Keratinocyte (primary cell): ENCODE measurements at regions not wholly inside any gene's neighbourhood (a gene's known extent, or its start where the extent isn't known, plus 50 kb on each side); places are given as distances from the start of the nearest gene placed in this dataset.
"Not testable (repeated sequence)": the region's sequence is repeated elsewhere in the genome, so short reads cannot be mapped to it uniquely, and the experiment has no call there.

Source experiments
- DNase-seq: peaks from one replicate; pipeline ENCODE4 v3.0.0-alpha.2; 2011; ENCODE audit warnings: low read depth, missing footprints, low spot score
- FAIRE-seq: peaks from 2 replicates; lab custom pipeline; 2011; peaks lifted over from hg19 to GRCh38; lab: Jason Lieb, UNC
- H2AFZ ChIP-seq: 2 replicates; pipeline ENCODE4 v1.6.0; 2012; ENCODE audit warnings: low read length, control low read depth, inconsistent platforms; ENCODE audit not compliant: control insufficient read depth
- H3K27ac ChIP-seq: 2 replicates; pipeline ENCODE4 v1.5.1; 2011; ENCODE audit warnings: low read length; ENCODE audit not compliant: control insufficient read depth, insufficient read depth
- H3K27me3 ChIP-seq: 3 replicates; pipeline ENCODE4 v1.6.0; 2011; ENCODE audit warnings: low read length; ENCODE audit not compliant: control insufficient read depth, insufficient read depth; ENCODE audit errors: extremely low read depth
- H3K36me3 ChIP-seq, 2 experiments: 2 replicates in 1 of 2; 3 replicates in 1 of 2; pipeline ENCODE4 v1.5.1; 2011; ENCODE audit warnings: low read length in 2 of 2, mild to moderate bottlenecking in 1 of 2; ENCODE audit not compliant: control insufficient read depth in 2 of 2, insufficient read depth in 2 of 2; ENCODE audit errors: extremely low read depth in 1 of 2
- H3K4me1 ChIP-seq: 3 replicates; pipeline ENCODE4 v1.5.1; 2011; ENCODE audit warnings: low read length; ENCODE audit not compliant: control insufficient read depth, insufficient read depth; ENCODE audit errors: extremely low read depth
- H3K4me2 ChIP-seq: 3 replicates; pipeline ENCODE4 v1.6.0; 2011; ENCODE audit warnings: low read depth, low read length; ENCODE audit not compliant: control insufficient read depth, insufficient read depth; ENCODE audit errors: extremely low read depth
- H3K4me3 ChIP-seq, 3 experiments: fragments of 200-600 bp in 1 of 3; sonication (generic) in 1 of 3; 2 replicates in 2 of 3; 3 replicates in 1 of 3; pipeline ENCODE4 v1.5.1; 2011 to 2016; ENCODE audit warnings: low read length in 3 of 3, mild to moderate bottlenecking in 3 of 3, control low read depth in 2 of 3, inconsistent platforms in 1 of 3, low read depth in 1 of 3, mixed read lengths in 1 of 3, mixed run types in 1 of 3, moderate library complexity in 1 of 3; ENCODE audit not compliant: control insufficient read depth in 2 of 3, insufficient read depth in 2 of 3; ENCODE audit errors: extremely low read depth in 1 of 3
- H3K79me2 ChIP-seq: 2 replicates; pipeline ENCODE4 v1.6.0; 2012; ENCODE audit warnings: low read length; ENCODE audit not compliant: control insufficient read depth, insufficient read depth
- H3K9ac ChIP-seq: 3 replicates; pipeline ENCODE4 v1.6.0; 2011; ENCODE audit warnings: low read length; ENCODE audit not compliant: control insufficient read depth, insufficient read depth; ENCODE audit errors: extremely low read depth
- H3K9me1 ChIP-seq: 3 replicates; pipeline ENCODE4 v1.6.0; 2011; ENCODE audit warnings: low read length; ENCODE audit not compliant: control insufficient read depth, insufficient read depth; ENCODE audit errors: extremely low read depth
- H3K9me3 ChIP-seq: 2 replicates; pipeline ENCODE4 v1.5.1; 2012; ENCODE audit warnings: low read depth, low read length; ENCODE audit not compliant: control insufficient read depth
- H4K20me1 ChIP-seq: 3 replicates; pipeline ENCODE4 v1.6.0; 2011; ENCODE audit warnings: low read length; ENCODE audit not compliant: control insufficient read depth, insufficient read depth; ENCODE audit errors: extremely low read depth
- EZH2 ChIP-seq: IDR thresholded peaks from one replicate; pipeline ENCODE4 v1.6.1; 2012; ENCODE audit warnings: inconsistent platforms, mild to moderate bottlenecking, low read length, moderate library complexity
- dilution Hi-C: fragments of 300-500 bp; cut with MboI; formaldehyde crosslinking; loops from one replicate; pipeline ENCODE4 v1.7.0; 2020; ENCODE audit warnings: low sequenced_read_pairs; ENCODE audit not compliant: extremely low pct_ligation_motif_present
- TF ChIP-seq, protein P1 (sequence below), 3 experiments: IDR thresholded peaks in 1 of 3; conservative IDR thresholded peaks in 1 of 3; optimal IDR thresholded peaks in 1 of 3; 2 replicates in 2 of 3; 3 replicates in 1 of 3; pipeline versions ENCODE3 to v1.5.1; 2011; ENCODE audit warnings: low read length in 3 of 3, mild to moderate bottlenecking in 3 of 3, moderate library complexity in 2 of 3, control low read depth in 1 of 3, inconsistent platforms in 1 of 3; ENCODE audit not compliant: insufficient read depth in 2 of 3; ENCODE audit errors: extremely low read depth in 1 of 3

DNA sequence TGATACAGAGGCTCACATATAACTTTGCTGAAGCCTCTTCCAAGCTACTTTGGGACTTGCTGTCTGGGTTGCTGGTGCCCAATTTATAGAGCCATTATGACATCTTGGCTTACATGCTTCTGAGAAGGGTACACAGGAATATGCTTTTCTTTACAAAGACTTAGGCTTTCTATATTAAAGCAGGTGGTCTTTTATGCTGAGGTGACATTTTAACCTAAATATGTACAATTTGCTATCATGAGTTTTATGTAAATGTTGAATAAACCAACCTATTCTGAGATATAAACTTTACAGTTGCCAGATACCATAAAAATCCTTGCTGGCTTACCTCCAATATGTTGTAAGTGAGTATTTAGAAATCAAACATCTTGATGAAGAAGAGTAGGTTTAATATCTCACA is 509.2 kb upstream of the CHD1 start:
- H3K27ac ChIP-seq = no peak overlapping the region
- dilution Hi-C loops = no loop called here
- no peaks in the 10 kb centered on the region for H3K4me1 ChIP-seq
- no peaks in the 10 kb centered on the region for H3K9me1 ChIP-seq
- no peaks in the 10 kb centered on the region for H3K79me2 ChIP-seq
- H4K20me1 ChIP-seq = no peaks in the 10 kb centered on the region
- H3K27me3 ChIP-seq = no peaks in the 10 kb centered on the region
- no peak for TF ChIP-seq EZH2
- TF ChIP-seq, protein P1, sequence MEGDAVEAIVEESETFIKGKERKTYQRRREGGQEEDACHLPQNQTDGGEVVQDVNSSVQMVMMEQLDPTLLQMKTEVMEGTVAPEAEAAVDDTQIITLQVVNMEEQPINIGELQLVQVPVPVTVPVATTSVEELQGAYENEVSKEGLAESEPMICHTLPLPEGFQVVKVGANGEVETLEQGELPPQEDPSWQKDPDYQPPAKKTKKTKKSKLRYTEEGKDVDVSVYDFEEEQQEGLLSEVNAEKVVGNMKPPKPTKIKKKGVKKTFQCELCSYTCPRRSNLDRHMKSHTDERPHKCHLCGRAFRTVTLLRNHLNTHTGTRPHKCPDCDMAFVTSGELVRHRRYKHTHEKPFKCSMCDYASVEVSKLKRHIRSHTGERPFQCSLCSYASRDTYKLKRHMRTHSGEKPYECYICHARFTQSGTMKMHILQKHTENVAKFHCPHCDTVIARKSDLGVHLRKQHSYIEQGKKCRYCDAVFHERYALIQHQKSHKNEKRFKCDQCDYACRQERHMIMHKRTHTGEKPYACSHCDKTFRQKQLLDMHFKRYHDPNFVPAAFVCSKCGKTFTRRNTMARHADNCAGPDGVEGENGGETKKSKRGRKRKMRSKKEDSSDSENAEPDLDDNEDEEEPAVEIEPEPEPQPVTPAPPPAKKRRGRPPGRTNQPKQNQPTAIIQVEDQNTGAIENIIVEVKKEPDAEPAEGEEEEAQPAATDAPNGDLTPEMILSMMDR (optimal IDR thresholded peaks at IDR 0.05 in 1 of 3, IDR thresholded peaks at IDR 0.05 in 1 of 3, conservative IDR thresholded peaks at IDR 0.05 in 1 of 3; ENCODE audit: extremely low read depth in 1 of 3, insufficient read depth in 2 of 3, low read length in 3 of 3) = no peak
- no peaks in the 10 kb centered on the region for H3K36me3 ChIP-seq
- no peaks in the 10 kb centered on the region for H3K9me3 ChIP-seq
- H3K4me3 ChIP-seq = no peak overlapping the region
- H3K4me2 ChIP-seq = no peak overlapping the region
- no peak overlapping the region for H2AFZ ChIP-seq
- no peak for DNase-seq
- no peak for FAIRE-seq
- no peak overlapping the region for H3K9ac ChIP-seq

DNA sequence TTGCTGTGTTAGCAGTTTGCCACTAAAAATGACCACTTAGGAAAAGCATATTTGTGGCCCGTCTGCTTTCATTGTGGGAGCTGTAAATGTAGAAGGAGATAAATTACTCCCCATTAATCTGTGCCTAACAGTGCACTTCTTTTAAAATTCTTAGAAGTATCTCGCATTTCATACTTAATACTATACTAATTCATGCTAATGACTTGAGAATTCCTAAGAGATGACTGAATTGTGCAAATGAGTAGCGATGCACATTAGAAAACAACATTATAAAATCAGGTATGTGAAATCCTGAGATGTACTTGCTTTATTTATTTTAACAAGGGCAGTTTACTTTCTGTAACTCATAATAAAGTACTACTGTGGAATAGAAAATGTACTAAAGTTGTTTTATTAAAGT is 494.6 kb upstream of the CHD1 start:
- H3K4me3 ChIP-seq, H3K9ac ChIP-seq, H3K9me1 ChIP-seq, H2AFZ ChIP-seq, H3K4me1 ChIP-seq, H3K36me3 ChIP-seq, H4K20me1 ChIP-seq, H3K79me2 ChIP-seq, FAIRE-seq, H3K27me3 ChIP-seq, DNase-seq, H3K9me3 ChIP-seq, H3K27ac ChIP-seq, H3K4me2 ChIP-seq, dilution Hi-C loops: not testable (repeated sequence)

DNA sequence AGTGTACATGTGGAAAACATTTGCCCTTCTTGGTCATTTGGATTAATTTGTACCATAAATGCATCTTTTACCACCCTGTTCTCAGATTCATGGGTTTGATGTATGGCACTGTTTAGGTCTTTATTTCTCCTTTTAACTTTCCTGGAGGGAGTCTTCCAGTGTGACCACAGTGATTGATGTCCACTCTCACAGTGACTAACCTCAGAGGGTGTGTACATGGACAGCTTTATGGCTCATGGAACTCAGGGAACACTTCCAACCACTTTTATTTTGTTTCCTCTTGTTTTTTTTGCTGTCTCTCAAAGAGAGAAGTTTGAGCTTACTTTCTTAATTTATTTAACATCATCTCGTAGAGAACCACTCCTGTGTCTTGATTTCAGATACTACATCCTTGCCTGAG is 489.8 kb upstream of the CHD1 start:
- dilution Hi-C loops, FAIRE-seq, H3K27me3 ChIP-seq: not testable (repeated sequence)

DNA sequence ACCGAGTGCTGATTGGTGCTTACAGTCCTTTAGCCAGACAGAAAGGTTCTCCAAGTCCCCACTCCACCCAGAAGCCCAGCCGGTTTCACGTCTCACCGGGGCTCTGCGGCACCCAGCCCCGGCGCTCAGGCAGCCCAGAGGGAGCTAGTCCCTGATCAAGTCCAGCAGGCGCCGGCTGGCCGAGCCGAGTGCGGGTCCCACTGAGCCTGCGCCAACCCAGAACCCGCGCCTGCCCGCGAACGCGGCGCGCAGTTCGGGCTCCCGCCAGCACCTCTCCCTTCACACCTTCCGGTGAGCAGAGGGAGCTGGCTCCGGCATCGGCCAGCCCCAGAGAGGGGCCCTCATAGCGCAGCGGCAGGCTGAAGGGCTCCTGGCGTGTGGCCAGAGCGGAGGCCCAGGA is 481.6 kb upstream of the CHD1 start:
- H4K20me1 ChIP-seq, H3K36me3 ChIP-seq, H3K27ac ChIP-seq, H2AFZ ChIP-seq, H3K9me3 ChIP-seq, H3K9me1 ChIP-seq, H3K4me1 ChIP-seq, H3K9ac ChIP-seq, H3K79me2 ChIP-seq, H3K27me3 ChIP-seq, H3K4me3 ChIP-seq, dilution Hi-C loops, H3K4me2 ChIP-seq, DNase-seq, FAIRE-seq: not testable (repeated sequence)

More for the DNA sequence above, 489.8 kb upstream of the CHD1 start:
- H3K36me3 ChIP-seq, H3K4me2 ChIP-seq, H2AFZ ChIP-seq, H3K79me2 ChIP-seq, H3K27ac ChIP-seq, H3K9ac ChIP-seq, H3K9me1 ChIP-seq, DNase-seq, H4K20me1 ChIP-seq, H3K9me3 ChIP-seq, H3K4me3 ChIP-seq, H3K4me1 ChIP-seq: not testable (repeated sequence)
